ENCODE measurements at regions not wholly inside any gene's neighbourhood (a gene's known extent, or its start where the extent isn't known, plus 50 kb on each side); places are given as distances from the start of the nearest gene placed in this dataset.

- no peak overlapping the region for H3K27ac ChIP-seq
- H3K4me3 ChIP-seq: no peak overlapping the region
- no peaks in the 10 kb centered on the region for H3K27me3 ChIP-seq
- WGBS, 2 donors: 80 to 82% methylated on average over 16 of the region's 16 CpGs
- no peak for TF ChIP-seq CTCF (IDR thresholded peaks at IDR 0.05)
- TF ChIP-seq POLR2A (IDR thresholded peaks at IDR 0.05): no peak
- TF ChIP-seq EP300 (IDR thresholded peaks at IDR 0.05): no peak
- no peaks in the 10 kb centered on the region for H3K9me3 ChIP-seq
- H3K36me3 ChIP-seq: no peaks in the 10 kb centered on the region
- H3K4me1 ChIP-seq: peaks cover 0 to 4% (median 0%) of the 10 kb centered on the region in 4 donors
- no peak for DNase-seq (ENCODE audit: low spot score in 2 of 2)
Measured at GRCh38 chr2:104704496-104705245, 149.2 kb upstream of the POU3F3 start.

- no peaks in the 10 kb centered on the region for H3K9me3 ChIP-seq
- no peaks in the 10 kb centered on the region for H3K36me3 ChIP-seq
- WGBS, 2 donors: 59 to 71% methylated on average over 5 of the region's 5 CpGs
- H3K27me3 ChIP-seq: no peaks in the 10 kb centered on the region
- H3K27ac ChIP-seq: no peak overlapping the region
- no peak for TF ChIP-seq EP300 (IDR thresholded peaks at IDR 0.05)
- no peak for TF ChIP-seq POLR2A (IDR thresholded peaks at IDR 0.05)
- no peak for TF ChIP-seq CTCF (IDR thresholded peaks at IDR 0.05)
- H3K4me1 ChIP-seq: peaks cover 0 to 3% (median 0%) of the 10 kb centered on the region in 4 donors
- H3K4me3 ChIP-seq: no peak overlapping the region
- no peak for DNase-seq (ENCODE audit: low spot score in 2 of 2)
Measured at GRCh38 chr2:104707056-104707455, 146.9 kb upstream of the POU3F3 start.

- 83 to 84% methylated on average over 3 of the region's 3 CpGs for WGBS, 2 donors
Measured at GRCh38 chr2:104708967-104709366, 144.9 kb upstream of the POU3F3 start.

GRCh38 chr2:104716061-104716460 is 137.9 kb upstream of the POU3F3 start:
- Histone ChIP-seq H3K4me3 (no peak overlapping the region), H3K9me3 (no peaks in the 10 kb centered on the region), H3K4me1 (no peaks in the 10 kb centered on the region), H3K27me3 (no peaks in the 10 kb centered on the region), H3K36me3 (no peaks in the 10 kb centered on the region), H3K27ac (no peak overlapping the region)
- 87 to 90% methylated on average over 4 of the region's 4 CpGs for WGBS, 2 donors
- TF ChIP-seq EP300 (IDR thresholded peaks at IDR 0.05) (no peak), POLR2A (IDR thresholded peaks at IDR 0.05) (no peak), CTCF (IDR thresholded peaks at IDR 0.05) (no peak)
- no peak for DNase-seq (ENCODE audit: low spot score in 2 of 2)

More at GRCh38 chr2:104708967-104709366, 144.9 kb upstream of the POU3F3 start:
- Histone ChIP-seq H3K36me3 (no peaks in the 10 kb centered on the region), H3K4me3 (no peak overlapping the region), H3K4me1 (no peaks in the 10 kb centered on the region), H3K27ac (no peak overlapping the region), H3K27me3 (no peaks in the 10 kb centered on the region), H3K9me3 (no peaks in the 10 kb centered on the region)
- no peak for DNase-seq (ENCODE audit: low spot score in 2 of 2)
- TF ChIP-seq CTCF (IDR thresholded peaks at IDR 0.05): no peak
- no peak for TF ChIP-seq EP300 (IDR thresholded peaks at IDR 0.05)
- TF ChIP-seq POLR2A (IDR thresholded peaks at IDR 0.05): no peak

GRCh38 chr2:104733226-104733943 is 120.5 kb upstream of the POU3F3 start:
- Histone ChIP-seq H3K27ac (no peak overlapping the region), H3K9me3 (peaks cover 0 to 12% (median 0%) of the 10 kb centered on the region in 4 donors), H3K4me1 (no peaks in the 10 kb centered on the region), H3K36me3 (no peaks in the 10 kb centered on the region), H3K4me3 (no peak overlapping the region), H3K27me3 (no peaks in the 10 kb centered on the region)
- DNase-seq (ENCODE audit: low spot score in 2 of 2): no peak
- 60 to 75% methylated on average over 6 of the region's 6 CpGs for WGBS, 2 donors
- TF ChIP-seq CTCF (IDR thresholded peaks at IDR 0.05): no peak
- TF ChIP-seq EP300 (IDR thresholded peaks at IDR 0.05): no peak
- no peak for TF ChIP-seq POLR2A (IDR thresholded peaks at IDR 0.05)
